CD4-positive, alpha-beta memory T cell (primary cell): ENCODE measurements at regions not wholly inside any gene's neighbourhood (a gene's known extent, or its start where the extent isn't known, plus 50 kb on each side); places are given as distances from the start of the nearest gene placed in this dataset.
"Not testable (repeated sequence)": the region's sequence is repeated elsewhere in the genome, so short reads cannot be mapped to it uniquely, and the experiment has no call there.

Source experiments
- CTCF ChIA-PET: fragments of 350-600 bp; sonication (Branson Sonifier 250); formaldehyde crosslinking; loops from one replicate; lab custom pipeline; 2021; ENCODE audit warnings: inconsistent platforms; ENCODE audit not compliant: partially characterized antibody; lab: Charles Lee
- POLR2A ChIA-PET: fragments of 350-600 bp; sonication (Branson Sonifier 250); formaldehyde crosslinking; loops from one replicate; lab custom pipeline; 2021; ENCODE audit not compliant: partially characterized antibody; lab: Charles Lee
- DNase-seq, 5 donors: peaks; one replicate each; pipeline versions ENCODE4 v3.0.0 to v3.0.0-alpha.2; 2020 to 2022; ENCODE audit warnings: mixed read lengths in 1 of 5
- H3K27ac ChIP-seq: one replicate; pipeline ENCODE4 v1.7.0; 2013; ENCODE audit warnings: low read depth, low read length
- H3K27me3 ChIP-seq: 2 replicates; pipeline ENCODE4 v1.7.0; 2013; ENCODE audit warnings: mild to moderate bottlenecking, low read length, moderate library complexity; ENCODE audit not compliant: insufficient read depth
- H3K36me3 ChIP-seq: 2 replicates; pipeline ENCODE4 v1.7.0; 2013; ENCODE audit warnings: mild to moderate bottlenecking, low read length, moderate library complexity; ENCODE audit not compliant: insufficient read depth
- H3K4me1 ChIP-seq: 2 replicates; pipeline ENCODE4 v1.7.0; 2013; ENCODE audit warnings: mild to moderate bottlenecking, low read length, moderate library complexity; ENCODE audit not compliant: insufficient read depth
- H3K4me3 ChIP-seq, 2 donors: one replicate each; pipeline ENCODE4 v1.7.0; 2013; ENCODE audit warnings: low read length in 2 of 2, mild to moderate bottlenecking in 1 of 2
- H3K9me3 ChIP-seq, 2 donors: one replicate each; pipeline ENCODE4 v1.7.0; 2013; ENCODE audit warnings: low read length in 2 of 2, control low read depth in 1 of 2; ENCODE audit not compliant: control insufficient read depth in 1 of 2
- H3K27ac Mint-ChIP-seq, 7 donors: one replicate each; pipeline ENCODE4 v1.8.0; 2020 to 2021; ENCODE audit warnings: mixed read lengths in 7 of 7, mild to moderate bottlenecking in 6 of 7, inconsistent platforms in 3 of 7, moderate library complexity in 3 of 7
- H3K27me3 Mint-ChIP-seq, 2 donors: one replicate each; pipeline ENCODE4 v1.8.0; 2020 to 2021; ENCODE audit warnings: mixed read lengths in 2 of 2
- H3K36me3 Mint-ChIP-seq, 2 donors: one replicate each; pipeline ENCODE4 v1.8.0; 2020 to 2021; ENCODE audit warnings: mixed read lengths in 2 of 2, inconsistent platforms in 1 of 2, mild to moderate bottlenecking in 1 of 2
- H3K4me1 Mint-ChIP-seq, 4 donors: one replicate each; pipeline ENCODE4 v1.8.0; 2020 to 2021; ENCODE audit warnings: mixed read lengths in 4 of 4, mild to moderate bottlenecking in 1 of 4
- H3K4me3 Mint-ChIP-seq, 8 donors: one replicate each; pipeline ENCODE4 v1.8.0; 2020 to 2021; ENCODE audit warnings: mixed read lengths in 8 of 8, mild to moderate bottlenecking in 7 of 8, moderate library complexity in 6 of 8, inconsistent platforms in 3 of 8
- H3K9me3 Mint-ChIP-seq, 8 donors: one replicate each; pipeline ENCODE4 v1.8.0; 2020 to 2021; ENCODE audit warnings: mixed read lengths in 8 of 8, mild to moderate bottlenecking in 5 of 8, inconsistent platforms in 3 of 8, moderate library complexity in 1 of 8
- intact Hi-C: fragments of 100-400 bp; cut with micrococcal nuclease; formaldehyde crosslinking; loops from one replicate; pipeline ENCODE4 v1.15.1; 2023

GRCh38 chr6:147951726-147952125 is 390.9 kb upstream of the SASH1 start:
- no peaks in the 10 kb centered on the region for H3K4me1 ChIP-seq
- Mint-ChIP-seq H3K4me1 (no peaks in the 10 kb centered on the region), H3K4me3 (no peak overlapping the region), H3K36me3 (no peaks in the 10 kb centered on the region), H3K27ac (no peak overlapping the region), H3K9me3 (peaks cover 0 to 3% (median 0%) of the 10 kb centered on the region in 8 donors), H3K27me3 (peaks cover 0 to 3% of the 10 kb centered on the region in 2 donors)
- H3K36me3 ChIP-seq, result no peaks in the 10 kb centered on the region
- no peak overlapping the region for H3K27ac ChIP-seq
- DNase-seq, result no peak
- H3K27me3 ChIP-seq, result no peaks in the 10 kb centered on the region
- no peak overlapping the region for H3K4me3 ChIP-seq
- ChIA-PET POLR2A (no interaction called here), CTCF (no interaction called here)
- intact Hi-C loops, result no loop called here
- H3K9me3 ChIP-seq, result no peaks in the 10 kb centered on the region

DNA sequence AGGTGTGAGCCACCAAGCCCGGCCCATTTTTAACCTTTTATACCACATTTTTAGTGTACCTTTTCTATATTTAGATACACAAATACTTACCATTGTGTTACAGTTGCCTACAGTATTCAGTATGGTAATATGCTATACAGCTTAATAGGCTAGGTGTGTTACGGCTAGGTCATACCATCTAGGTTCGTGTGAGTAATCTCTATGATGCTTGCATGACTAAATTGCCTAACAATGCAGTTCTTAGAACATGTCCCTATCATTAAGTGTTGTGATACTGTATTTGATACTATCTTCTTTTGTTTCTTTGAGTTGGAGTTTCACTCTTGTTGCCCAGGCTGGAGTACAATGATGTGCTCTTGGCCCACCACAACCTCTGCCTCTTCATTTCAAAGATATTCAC is 387.7 kb upstream of the SASH1 start:
- no peak overlapping the region for H3K27ac ChIP-seq
- Mint-ChIP-seq H3K9me3 (peaks cover 0 to 3% (median 0%) of the 10 kb centered on the region in 8 donors), H3K27ac (no peak overlapping the region), H3K27me3 (no peaks in the 10 kb centered on the region), H3K4me3 (no peak overlapping the region), H3K4me1 (no peaks in the 10 kb centered on the region), H3K36me3 (no peaks in the 10 kb centered on the region)
- H3K9me3 ChIP-seq, result no peaks in the 10 kb centered on the region
- ChIA-PET POLR2A (no interaction called here), CTCF (no interaction called here)
- no peaks in the 10 kb centered on the region for H3K4me1 ChIP-seq
- no peak for DNase-seq
- no peaks in the 10 kb centered on the region for H3K27me3 ChIP-seq
- no peak overlapping the region for H3K4me3 ChIP-seq
- H3K36me3 ChIP-seq, result no peaks in the 10 kb centered on the region
- intact Hi-C loops, result no loop called here

GRCh38 chr6:147958683-147959082 is 384.0 kb upstream of the SASH1 start:
- H3K4me3 ChIP-seq, result no peak overlapping the region
- intact Hi-C loops, result no loop called here
- ChIA-PET CTCF (no interaction called here), POLR2A (no interaction called here)
- no peaks in the 10 kb centered on the region for H3K27me3 ChIP-seq
- H3K27ac Mint-ChIP-seq, result no peak overlapping the region
- no peaks in the 10 kb centered on the region for H3K36me3 Mint-ChIP-seq
- H3K4me1 Mint-ChIP-seq, result no peaks in the 10 kb centered on the region
- H3K4me3 Mint-ChIP-seq, result no peak overlapping the region
- no peaks in the 10 kb centered on the region for H3K36me3 ChIP-seq
- H3K9me3 ChIP-seq, result no peaks in the 10 kb centered on the region
- H3K27me3 Mint-ChIP-seq, result no peaks in the 10 kb centered on the region
- H3K27ac ChIP-seq, result no peak overlapping the region
- no peaks in the 10 kb centered on the region for H3K4me1 ChIP-seq
- peaks cover 0 to 3% (median 0%) of the 10 kb centered on the region in 8 donors for H3K9me3 Mint-ChIP-seq
- DNase-seq, result no peak

- H3K4me1 Mint-ChIP-seq, result no peaks in the 10 kb centered on the region
- H3K27me3 Mint-ChIP-seq, result no peaks in the 10 kb centered on the region
- intact Hi-C loops, result no loop called here
- ChIA-PET CTCF (no interaction called here), POLR2A (no interaction called here)
- no peak overlapping the region for H3K4me3 ChIP-seq
- no peaks in the 10 kb centered on the region for H3K36me3 ChIP-seq
- no peaks in the 10 kb centered on the region for H3K27me3 ChIP-seq
- no peaks in the 10 kb centered on the region for H3K4me1 ChIP-seq
- no peaks in the 10 kb centered on the region for H3K9me3 ChIP-seq
- H3K27ac ChIP-seq, result no peak overlapping the region
- H3K9me3 Mint-ChIP-seq, result peaks cover 0 to 4% (median 0%) of the 10 kb centered on the region in 8 donors
- no peak for DNase-seq
- H3K27ac Mint-ChIP-seq, result no peak overlapping the region
- H3K4me3 Mint-ChIP-seq, result no peak overlapping the region
- no peaks in the 10 kb centered on the region for H3K36me3 Mint-ChIP-seq
Measured at GRCh38 chr6:147961481-147962141, 381.0 kb upstream of the SASH1 start.

DNA sequence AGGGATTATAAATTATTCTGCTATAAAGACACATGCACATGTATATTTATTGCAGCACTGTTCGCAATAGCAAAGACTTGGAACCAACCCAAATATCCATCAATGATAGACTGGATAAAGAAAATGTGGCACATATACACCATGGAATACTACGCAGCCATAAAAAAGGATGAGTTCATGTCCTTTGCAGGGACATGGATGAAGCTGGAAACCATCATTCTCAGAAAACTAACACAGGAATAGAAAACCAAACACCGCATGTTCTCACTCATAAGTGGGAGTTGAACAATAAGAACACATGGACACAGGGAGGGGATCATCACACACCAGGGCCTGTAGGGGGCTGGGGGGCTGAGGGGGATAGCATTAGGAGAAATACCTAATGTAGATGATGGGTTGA is 377.2 kb upstream of the SASH1 start:
- H3K27me3 ChIP-seq, CTCF ChIA-PET, H3K36me3 ChIP-seq, DNase-seq, H3K27ac Mint-ChIP-seq, H3K4me3 ChIP-seq, H3K27ac ChIP-seq, intact Hi-C loops, H3K4me1 ChIP-seq, H3K9me3 ChIP-seq, POLR2A ChIA-PET, H3K4me1 Mint-ChIP-seq, H3K36me3 Mint-ChIP-seq, H3K9me3 Mint-ChIP-seq, H3K4me3 Mint-ChIP-seq, H3K27me3 Mint-ChIP-seq: not testable (repeated sequence)

- CTCF ChIA-PET, result no interaction called here
- H3K27ac Mint-ChIP-seq, result no peak overlapping the region
Measured at GRCh38 chr6:147970970-147971369, 371.7 kb upstream of the SASH1 start.

DNA sequence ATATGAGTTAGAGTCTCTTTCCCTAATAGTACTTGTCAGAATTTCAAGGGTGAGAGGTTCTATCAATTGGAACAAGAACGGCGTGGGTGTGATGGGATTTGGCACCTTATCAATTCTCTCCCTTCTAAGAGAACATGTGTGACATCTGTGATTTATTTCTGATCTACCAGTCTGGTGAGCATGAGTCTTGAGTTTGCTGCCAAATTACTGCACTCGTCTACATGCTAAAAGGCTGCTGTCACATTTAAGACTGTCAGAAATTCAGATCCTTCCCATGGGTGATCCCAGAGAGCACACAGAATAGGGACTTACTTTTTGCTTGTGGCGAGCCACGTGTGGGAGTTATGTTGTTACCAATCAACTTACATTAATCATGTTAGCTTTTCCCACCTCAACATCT is 370.2 kb upstream of the SASH1 start:
- Mint-ChIP-seq H3K36me3 (no peaks in the 10 kb centered on the region), H3K27me3 (no peaks in the 10 kb centered on the region), H3K4me3 (no peak overlapping the region), H3K27ac (no peak overlapping the region), H3K4me1 (no peaks in the 10 kb centered on the region), H3K9me3 (peaks cover 0 to 3% (median under 1%) of the 10 kb centered on the region in 8 donors)
- no peak overlapping the region for H3K4me3 ChIP-seq
- no peak for DNase-seq
- ChIA-PET POLR2A (no interaction called here), CTCF (no interaction called here)
- H3K36me3 ChIP-seq, result no peaks in the 10 kb centered on the region
- no peaks in the 10 kb centered on the region for H3K27me3 ChIP-seq
- H3K9me3 ChIP-seq, result no peaks in the 10 kb centered on the region
- no peak overlapping the region for H3K27ac ChIP-seq
- intact Hi-C loops, result no loop called here
- H3K4me1 ChIP-seq, result no peaks in the 10 kb centered on the region

More at GRCh38 chr6:147970970-147971369, 371.7 kb upstream of the SASH1 start:
- no peak overlapping the region for H3K4me3 ChIP-seq
- H3K27me3 ChIP-seq, result no peaks in the 10 kb centered on the region
- H3K4me3 Mint-ChIP-seq, result no peak overlapping the region
- H3K9me3 ChIP-seq, result no peaks in the 10 kb centered on the region
- H3K27me3 Mint-ChIP-seq, result no peaks in the 10 kb centered on the region
- no peaks in the 10 kb centered on the region for H3K36me3 ChIP-seq
- H3K36me3 Mint-ChIP-seq, result no peaks in the 10 kb centered on the region
- intact Hi-C loops, result no loop called here
- H3K4me1 ChIP-seq, result no peaks in the 10 kb centered on the region
- H3K27ac ChIP-seq, result no peak overlapping the region
- no peaks in the 10 kb centered on the region for H3K4me1 Mint-ChIP-seq
- POLR2A ChIA-PET, result no interaction called here
- peaks cover 0 to 3% (median under 1%) of the 10 kb centered on the region in 8 donors for H3K9me3 Mint-ChIP-seq
- no peak for DNase-seq

GRCh38 chr6:147973806-147974205 is 368.8 kb upstream of the SASH1 start:
- intact Hi-C loops, result no loop called here
- H3K27me3 ChIP-seq, result no peaks in the 10 kb centered on the region

More at GRCh38 chr6:147973806-147974205, 368.8 kb upstream of the SASH1 start:
- no peak for DNase-seq
- H3K27me3 Mint-ChIP-seq, result no peaks in the 10 kb centered on the region
- H3K4me1 Mint-ChIP-seq, result no peaks in the 10 kb centered on the region
- Histone ChIP-seq H3K36me3 (no peaks in the 10 kb centered on the region), H3K4me3 (no peak overlapping the region), H3K27ac (no peak overlapping the region), H3K9me3 (no peaks in the 10 kb centered on the region), H3K4me1 (no peaks in the 10 kb centered on the region)
- H3K9me3 Mint-ChIP-seq, result peaks cover 0 to 3% (median under 1%) of the 10 kb centered on the region in 8 donors
- no peak overlapping the region for H3K27ac Mint-ChIP-seq
- no peaks in the 10 kb centered on the region for H3K36me3 Mint-ChIP-seq
- ChIA-PET CTCF (no interaction called here), POLR2A (no interaction called here)
- H3K4me3 Mint-ChIP-seq, result no peak overlapping the region
